ENCODE measurements at regions not wholly inside any gene's neighbourhood (a gene's known extent, or its start where the extent isn't known, plus 50 kb on each side); places are given as distances from the start of the nearest gene placed in this dataset.

- no peak for DNase-seq (ENCODE audit: extremely low read depth, low read depth)
These were observed 157.7 kb downstream of the FAT3 start for GRCh38 chr11:92382311-92382710.

- no peak for DNase-seq (ENCODE audit: extremely low read depth, low read depth)
These were observed 158.8 kb downstream of the FAT3 start for GRCh38 chr11:92383430-92383829.

GRCh38 chr11:92384358-92384757, 159.7 kb downstream of the FAT3 start:
- DNase-seq (ENCODE audit: extremely low read depth, low read depth), result no peak

- DNase-seq (ENCODE audit: extremely low read depth, low read depth), result no peak
These were observed 160.2 kb downstream of the FAT3 start for GRCh38 chr11:92384802-92385201.

- DNase-seq (ENCODE audit: extremely low read depth, low read depth), result no peak
These were observed 162.0 kb downstream of the FAT3 start for GRCh38 chr11:92386577-92386976.

GRCh38 chr11:92387859-92388258, 163.2 kb downstream of the FAT3 start:
- no peak for DNase-seq (ENCODE audit: extremely low read depth, low read depth)

- no peak for DNase-seq (ENCODE audit: extremely low read depth, low read depth)
These were observed 163.8 kb downstream of the FAT3 start for GRCh38 chr11:92388380-92388779.

GRCh38 chr11:92390783-92391182, 166.2 kb downstream of the FAT3 start:
- DNase-seq (ENCODE audit: extremely low read depth, low read depth), result no peak

- DNase-seq (ENCODE audit: extremely low read depth, low read depth), result no peak
These were observed 166.7 kb downstream of the FAT3 start for GRCh38 chr11:92391364-92391763.

- no peak for DNase-seq (ENCODE audit: extremely low read depth, low read depth)
These were observed 167.2 kb downstream of the FAT3 start for GRCh38 chr11:92391808-92392207.

GRCh38 chr11:92393218-92393617, 168.6 kb downstream of the FAT3 start:
- DNase-seq (ENCODE audit: extremely low read depth, low read depth), result no peak

- DNase-seq (ENCODE audit: extremely low read depth, low read depth), result no peak
These were observed 171.5 kb downstream of the FAT3 start for GRCh38 chr11:92396133-92396532.

GRCh38 chr11:92397221-92397755, 172.7 kb downstream of the FAT3 start:
- no peak for DNase-seq (ENCODE audit: extremely low read depth, low read depth)

GRCh38 chr11:92399705-92400104, 175.1 kb downstream of the FAT3 start:
- no peak for DNase-seq (ENCODE audit: extremely low read depth, low read depth)

GRCh38 chr11:92401520-92401919, 176.9 kb downstream of the FAT3 start:
- no peak for DNase-seq (ENCODE audit: extremely low read depth, low read depth)

GRCh38 chr11:92406472-92406871, 181.9 kb downstream of the FAT3 start:
- no peak for DNase-seq (ENCODE audit: extremely low read depth, low read depth)

- DNase-seq (ENCODE audit: extremely low read depth, low read depth), result no peak
These were observed 184.7 kb downstream of the FAT3 start for GRCh38 chr11:92409355-92409754.

- DNase-seq (ENCODE audit: extremely low read depth, low read depth), result no peak
These were observed 185.3 kb downstream of the FAT3 start for GRCh38 chr11:92409956-92410355.

- no peak for DNase-seq (ENCODE audit: extremely low read depth, low read depth)
These were observed 185.9 kb downstream of the FAT3 start for GRCh38 chr11:92410526-92410925.

GRCh38 chr11:92411431-92411830, 186.8 kb downstream of the FAT3 start:
- no peak for DNase-seq (ENCODE audit: extremely low read depth, low read depth)

- DNase-seq (ENCODE audit: extremely low read depth, low read depth), result no peak
These were observed 189.3 kb downstream of the FAT3 start for GRCh38 chr11:92413757-92414513.

- no peak for DNase-seq (ENCODE audit: extremely low read depth, low read depth)
These were observed 192.5 kb downstream of the FAT3 start for GRCh38 chr11:92416971-92417725.

Data from NCI-H460 (cell line).